A549 (cell line): ENCODE measurements at regions not wholly inside any gene's neighbourhood (a gene's known extent, or its start where the extent isn't known, plus 50 kb on each side); places are given as distances from the start of the nearest gene placed in this dataset.

Experiments
- ATAC-seq, 2 experiments: fragments of 200-7000 bp in 1 of 2; fragments of >200 bp in 1 of 2; cut with Nextera tagmentation in 1 of 2; cut with Tn5 transposase in 1 of 2; 3 replicates each; pipeline versions ENCODE4 v1.8.0 to v1.9.1; 2018 to 2020; ENCODE audit warnings: mild to moderate bottlenecking in 1 of 2, moderate library complexity in 1 of 2
- CTCF ChIA-PET: fragments of 300-600 bp; sonication (Branson Sonifier 250); formaldehyde crosslinking; extraction: SDS; loops from one replicate; lab custom pipeline; 2021; ENCODE audit warnings: antibody characterized with exemption, inconsistent platforms; lab: Yijun Ruan, JAX
- POLR2A ChIA-PET: fragments of 350-600 bp; formaldehyde crosslinking; extraction: SDS; loops from one replicate; lab custom pipeline; 2021; ENCODE audit warnings: antibody characterized with exemption, inconsistent platforms; lab: Yijun Ruan, JAX
- DNase-seq, 2 experiments: peaks; one replicate each; pipeline versions ENCODE4 v3.0.0 to v3.0.0-alpha.2; 2011 to 2016; ENCODE audit warnings: low read depth in 1 of 2, low spot score in 1 of 2
- FAIRE-seq: peaks from 2 replicates; lab custom pipeline; 2011; peaks lifted over from hg19 to GRCh38; lab: Jason Lieb, UNC
- H3K27ac ChIP-seq, 2 experiments: fragments of >200 bp; sonication (Bioruptor Twin); formaldehyde crosslinking; 3 replicates each; pipeline ENCODE4 v1.5.1; 2016 to 2017
- H3K4me1 ChIP-seq: fragments of >200 bp; sonication (Bioruptor Twin); formaldehyde crosslinking; 3 replicates; pipeline ENCODE4 v1.6.1; 2016
- H3K4me2 ChIP-seq: fragments of >200 bp; sonication (Bioruptor Twin); formaldehyde crosslinking; 3 replicates; pipeline ENCODE4 v1.6.1; 2016
- H3K4me3 ChIP-seq: fragments of >200 bp; sonication (Bioruptor Twin); formaldehyde crosslinking; 3 replicates; pipeline ENCODE4 v1.5.1; 2016
- H3K9me3 ChIP-seq: fragments of >200 bp; sonication (Bioruptor Twin); formaldehyde crosslinking; 3 replicates; pipeline ENCODE4 v1.6.1; 2016
- ATOH8 ChIP-seq: fragments of 250-450 bp; sonication (Bioruptor Pico); IDR thresholded peaks from 2 replicates; pipeline ENCODE4 v1.5.0; 2020; ENCODE audit warnings: low read depth, mild to moderate bottlenecking, moderate library complexity
- BCL3 ChIP-seq: fragments of >200 bp; sonication (Bioruptor Twin); formaldehyde crosslinking; IDR thresholded peaks from 3 replicates; pipeline ENCODE4 v1.6.1; 2016
- BHLHE40 ChIP-seq: IDR thresholded peaks from 2 replicates; pipeline ENCODE4 v1.6.1; 2012; ENCODE audit warnings: low read depth, low read length, inconsistent platforms
- CBX2 ChIP-seq: fragments of 200-600 bp; sonication (generic); IDR thresholded peaks from 2 replicates; pipeline ENCODE4 v1.6.1; 2016; ENCODE audit warnings: low read depth, mild to moderate bottlenecking, borderline replicate concordance
- CEBPB ChIP-seq, 2 experiments: fragments of >200 bp in 1 of 2; sonication (Bioruptor Twin) in 1 of 2; formaldehyde crosslinking in 1 of 2; IDR thresholded peaks; 2 replicates each; pipeline ENCODE4 v1.6.1; 2012 to 2016
- CHD2 ChIP-seq: fragments of 150-350 bp; IDR thresholded peaks from 2 replicates; pipeline ENCODE4 v1.6.1; 2014; ENCODE audit warnings: low read length; ENCODE audit not compliant: partially characterized antibody
- E2F6 ChIP-seq: IDR thresholded peaks from 2 replicates; pipeline ENCODE4 v1.6.1; 2012; ENCODE audit warnings: low read depth, borderline replicate concordance
- EHF ChIP-seq: fragments of 250-450 bp; sonication (Bioruptor Pico); IDR thresholded peaks from 2 replicates; pipeline ENCODE4 v1.5.0; 2020; ENCODE audit warnings: mild to moderate bottlenecking
- EHMT2 ChIP-seq: fragments of 200-600 bp; sonication (generic); IDR thresholded peaks from 2 replicates; pipeline ENCODE4 v1.6.1; 2016; ENCODE audit warnings: antibody characterized with exemption, low read depth, mild to moderate bottlenecking, moderate library complexity
- EP300 ChIP-seq, 2 experiments: fragments of >200 bp; sonication (Bioruptor Twin); formaldehyde crosslinking; IDR thresholded peaks; 2 replicates in 1 of 2; 3 replicates in 1 of 2; pipeline ENCODE4 v1.6.1; 2016 to 2017
- FOSB ChIP-seq: fragments of 250-450 bp; sonication (Bioruptor Pico); IDR thresholded peaks from 2 replicates; pipeline ENCODE4 v1.5.0; 2020; ENCODE audit warnings: mild to moderate bottlenecking, moderate library complexity
- FOSL2 ChIP-seq, 2 experiments: fragments of 450-650 bp in 1 of 2; fragments of >200 bp in 1 of 2; sonication (Bioruptor Twin) in 1 of 2; formaldehyde crosslinking; IDR thresholded peaks; 2 replicates each; pipeline versions ENCODE4 v1.5.0 to v1.6.1; 2016 to 2020; ENCODE audit warnings: mild to moderate bottlenecking in 1 of 2, moderate library complexity in 1 of 2
- FOXS1 ChIP-seq: fragments of 250-450 bp; sonication (Bioruptor Pico); IDR thresholded peaks from 2 replicates; pipeline ENCODE4 v1.5.0; 2020; ENCODE audit warnings: mild to moderate bottlenecking, moderate library complexity
- GATA3 ChIP-seq: IDR thresholded peaks from 2 replicates; pipeline ENCODE4 v1.6.1; 2012; ENCODE audit warnings: borderline replicate concordance
- HES2 ChIP-seq: fragments of >200 bp; sonication (Bioruptor Twin); formaldehyde crosslinking; IDR thresholded peaks from 2 replicates; pipeline ENCODE4 v1.6.1; 2016
- HOXB13 ChIP-seq: fragments of 250-450 bp; sonication (Bioruptor Pico); IDR thresholded peaks from 2 replicates; pipeline ENCODE4 v1.5.0; 2020; ENCODE audit warnings: low read depth, mild to moderate bottlenecking, moderate library complexity
- JUN ChIP-seq, 2 experiments: fragments of >200 bp; sonication (Bioruptor Twin); formaldehyde crosslinking; IDR thresholded peaks; 2 replicates in 1 of 2; 3 replicates in 1 of 2; pipeline ENCODE4 v1.6.1; 2016 to 2017
- JUNB ChIP-seq: fragments of >200 bp; sonication (Bioruptor Twin); formaldehyde crosslinking; IDR thresholded peaks from 2 replicates; pipeline ENCODE4 v1.6.1; 2016
- KDM1A ChIP-seq: fragments of 200-600 bp; sonication (generic); IDR thresholded peaks from 2 replicates; pipeline ENCODE4 v1.6.1; 2016; ENCODE audit warnings: low read depth, mild to moderate bottlenecking
- MYC ChIP-seq: IDR thresholded peaks from 2 replicates; pipeline ENCODE4 v1.6.1; 2012; ENCODE audit warnings: mild to moderate bottlenecking, inconsistent platforms, low read length, improper control_type of control experiment, borderline replicate concordance
- NFE2L2 ChIP-seq: fragments of 150-350 bp; conservative IDR thresholded peaks from 2 replicates; pipeline ENCODE4 v1.6.1; 2014; ENCODE audit warnings: low read length
- NPAS2 ChIP-seq: fragments of 250-450 bp; sonication (Bioruptor Pico); IDR thresholded peaks from 2 replicates; pipeline ENCODE4 v1.8.0; 2022; ENCODE audit warnings: mild to moderate bottlenecking, moderate library complexity, borderline replicate concordance
- PHF8 ChIP-seq: fragments of 200-600 bp; sonication (generic); IDR thresholded peaks from 2 replicates; pipeline ENCODE4 v1.6.1; 2016; ENCODE audit warnings: low read depth, mild to moderate bottlenecking, antibody characterized with exemption, moderate library complexity, borderline replicate concordance
- POLR2AphosphoS2 ChIP-seq: conservative IDR thresholded peaks from 2 replicates; pipeline ENCODE4 v1.6.1; 2012; ENCODE audit warnings: low read length, improper control_type of control experiment, inconsistent platforms
- RAD21 ChIP-seq, 2 experiments: fragments of >200 bp in 1 of 2; sonication (Bioruptor Twin) in 1 of 2; formaldehyde crosslinking in 1 of 2; IDR thresholded peaks in 1 of 2; conservative IDR thresholded peaks in 1 of 2; 2 replicates in 1 of 2; 3 replicates in 1 of 2; pipeline ENCODE4 v1.6.1; 2012 to 2018; ENCODE audit warnings: inconsistent platforms in 1 of 2
- RARB ChIP-seq: fragments of 250-450 bp; sonication (Bioruptor Pico); IDR thresholded peaks from 2 replicates; pipeline ENCODE4 v1.8.0; 2021; ENCODE audit warnings: mild to moderate bottlenecking, moderate library complexity
- RCOR1 ChIP-seq: fragments of 150-350 bp; IDR thresholded peaks from 2 replicates; pipeline ENCODE4 v1.6.1; 2014; ENCODE audit warnings: antibody characterized with exemption, low read length, low read depth
- RFX5 ChIP-seq: fragments of 450-650 bp; IDR thresholded peaks from 2 replicates; pipeline ENCODE4 v1.7.1; 2014; ENCODE audit warnings: antibody characterized with exemption, mild to moderate bottlenecking, moderate library complexity
- RNF2 ChIP-seq: fragments of 200-600 bp; sonication (generic); IDR thresholded peaks from 2 replicates; pipeline ENCODE4 v1.6.1; 2016; ENCODE audit warnings: low read depth, mild to moderate bottlenecking, antibody characterized with exemption, moderate library complexity, borderline replicate concordance
- SMC3 ChIP-seq: fragments of >200 bp; sonication (Bioruptor Twin); formaldehyde crosslinking; IDR thresholded peaks from 3 replicates; pipeline ENCODE4 v1.6.1; 2018; ENCODE audit warnings: inconsistent platforms
- TFCP2L1 ChIP-seq: fragments of 250-450 bp; sonication (Bioruptor Pico); IDR thresholded peaks from 2 replicates; pipeline ENCODE4 v1.5.0; 2021; ENCODE audit warnings: mild to moderate bottlenecking
- TP53 ChIP-seq: fragments of 250-450 bp; sonication (Bioruptor Pico); IDR thresholded peaks from 2 replicates; pipeline ENCODE4 v1.5.0; 2021; ENCODE audit warnings: mild to moderate bottlenecking, moderate library complexity
- ZSCAN20 ChIP-seq: fragments of 250-450 bp; sonication (Bioruptor Pico); IDR thresholded peaks from 2 replicates; pipeline ENCODE4 v1.8.0; 2022; ENCODE audit warnings: mild to moderate bottlenecking, moderate library complexity
- WGBS: methylation state at CpG from one replicate; pipeline ENCODE4 v1.1.6; 2017; ENCODE audit errors: missing lambda C conversion rate; 5-methylcytosine and 5-hydroxymethylcytosine counted together
- TF ChIP-seq, protein P1 (sequence below): fragments of >200 bp; sonication (Bioruptor Twin); formaldehyde crosslinking; IDR thresholded peaks from 3 replicates; pipeline ENCODE4 v1.5.1; 2016
- TF ChIP-seq, protein P2 (sequence below): IDR thresholded peaks from 2 replicates; pipeline ENCODE4 v1.6.1; 2012

DNA sequence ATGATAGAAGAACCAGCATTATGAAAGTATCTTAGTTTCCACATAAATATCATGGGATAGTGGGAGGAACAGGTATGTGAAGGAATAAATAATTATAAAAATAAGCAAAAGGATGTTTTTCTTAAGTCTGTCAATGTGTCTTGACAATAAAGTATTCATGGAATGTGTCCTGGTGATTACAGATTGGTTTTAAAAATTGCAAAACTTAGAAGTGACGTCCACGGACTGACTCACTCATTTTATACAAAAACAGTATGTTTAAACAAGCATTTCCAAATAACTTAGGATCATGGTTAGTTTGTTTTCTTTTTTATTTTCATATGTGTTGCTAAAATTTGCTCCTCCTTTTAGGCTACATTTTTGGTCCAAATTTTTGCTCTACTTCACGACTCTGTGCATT lies 687.0 kb upstream of the NECTIN3 start:
- FAIRE-seq (no peak), DNase-seq (peak in 1 of 2 experiments; percentile 61)

GRCh38 chr3:110389005-110389404 lies 682.6 kb upstream of the NECTIN3 start:
- FAIRE-seq = no peak
- CTCF ChIA-PET = interaction anchor here (0.7 kb wide), 2 partner anchors 115 to 208 kb away, joined by 3 read pairs; no protein-coding TSS in a partner anchor

More for the DNA sequence above, 687.0 kb upstream of the NECTIN3 start:
- H3K9me3 ChIP-seq = no peaks in the 10 kb centered on the region
- peaks cover 21% of the 10 kb centered on the region for H3K4me1 ChIP-seq
- H3K4me3 ChIP-seq = no peak overlapping the region
- ATAC-seq = peak in 1 of 2 experiments; percentile 44; a peak in 2 of 6 replicates
- CTCF ChIA-PET = no interaction called here
- TF ChIP-seq JUNB (peak; percentile 86), FOSL2 (IDR thresholded peaks at IDR 0.05) (peak; percentile 78), FOSL2 (CRISPR knock-in tag; IDR thresholded peaks at IDR 0.05) (peak; percentile 85), TP53 (CRISPR knock-in tag) (no peak), BHLHE40 (no peak), JUN (IDR thresholded peaks at IDR 0.05) (peak in 1 of 2 experiments; percentile 83; a peak in 1 of 5 replicates), TFCP2L1 (CRISPR knock-in tag) (no peak), CEBPB (IDR thresholded peaks at IDR 0.05) (peak; percentile 91 to 94), FOSB (CRISPR knock-in tag) (no peak), MYC (no peak), HES2 (peak; percentile 88), CHD2 (no peak), EP300 (IDR thresholded peaks at IDR 0.05) (peak; percentile 44 to 82; a peak in 3 of 5 replicates), SMC3 (peak; percentile 46; the same call in 2 of the 3 replicates), ZSCAN20 (CRISPR knock-in tag) (no peak), HOXB13 (no peak), FOXS1 (CRISPR knock-in tag) (no peak), BCL3 (peak; percentile 70; the same call in 1 of the 3 replicates), GATA3 (peak; percentile 87), RAD21 (conservative IDR thresholded peaks at IDR 0.05 in 1 of 2, IDR thresholded peaks at IDR 0.05 in 1 of 2) (peak; percentile 2 to 58; a peak in 3 of 5 replicates)
- TF ChIP-seq, protein P1, sequence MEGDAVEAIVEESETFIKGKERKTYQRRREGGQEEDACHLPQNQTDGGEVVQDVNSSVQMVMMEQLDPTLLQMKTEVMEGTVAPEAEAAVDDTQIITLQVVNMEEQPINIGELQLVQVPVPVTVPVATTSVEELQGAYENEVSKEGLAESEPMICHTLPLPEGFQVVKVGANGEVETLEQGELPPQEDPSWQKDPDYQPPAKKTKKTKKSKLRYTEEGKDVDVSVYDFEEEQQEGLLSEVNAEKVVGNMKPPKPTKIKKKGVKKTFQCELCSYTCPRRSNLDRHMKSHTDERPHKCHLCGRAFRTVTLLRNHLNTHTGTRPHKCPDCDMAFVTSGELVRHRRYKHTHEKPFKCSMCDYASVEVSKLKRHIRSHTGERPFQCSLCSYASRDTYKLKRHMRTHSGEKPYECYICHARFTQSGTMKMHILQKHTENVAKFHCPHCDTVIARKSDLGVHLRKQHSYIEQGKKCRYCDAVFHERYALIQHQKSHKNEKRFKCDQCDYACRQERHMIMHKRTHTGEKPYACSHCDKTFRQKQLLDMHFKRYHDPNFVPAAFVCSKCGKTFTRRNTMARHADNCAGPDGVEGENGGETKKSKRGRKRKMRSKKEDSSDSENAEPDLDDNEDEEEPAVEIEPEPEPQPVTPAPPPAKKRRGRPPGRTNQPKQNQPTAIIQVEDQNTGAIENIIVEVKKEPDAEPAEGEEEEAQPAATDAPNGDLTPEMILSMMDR = no peak
- TF ChIP-seq, protein P2, sequence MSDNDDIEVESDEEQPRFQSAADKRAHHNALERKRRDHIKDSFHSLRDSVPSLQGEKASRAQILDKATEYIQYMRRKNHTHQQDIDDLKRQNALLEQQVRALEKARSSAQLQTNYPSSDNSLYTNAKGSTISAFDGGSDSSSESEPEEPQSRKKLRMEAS = peak; percentile 38; the same call in 1 of the 2 replicates
- 16% methylated on average over 3 of the region's 3 CpGs for WGBS
- peak overlapping the region; percentile 40 for H3K4me2 ChIP-seq
- POLR2A ChIA-PET = no interaction called here
- peak overlapping the region in 1 of 2 experiments; percentile 61; a peak in 4 of 6 replicates for H3K27ac ChIP-seq

More at GRCh38 chr3:110389005-110389404, 682.6 kb upstream of the NECTIN3 start:
- no peak for ATAC-seq
- TF ChIP-seq RCOR1 (no peak), POLR2AphosphoS2 (no peak), ZSCAN20 (CRISPR knock-in tag) (no peak), PHF8 (no peak), JUNB (no peak), EHMT2 (no peak), E2F6 (no peak), KDM1A (no peak), NFE2L2 (no peak), FOSL2 (IDR thresholded peaks at IDR 0.05) (no peak), FOSL2 (CRISPR knock-in tag; IDR thresholded peaks at IDR 0.05) (no peak), TP53 (CRISPR knock-in tag) (no peak), CBX2 (no peak), NPAS2 (CRISPR knock-in tag) (no peak), RNF2 (no peak), RFX5 (no peak), EHF (no peak), ATOH8 (CRISPR knock-in tag) (no peak), RARB (CRISPR knock-in tag) (no peak)
- TF ChIP-seq, all 56 proteins: peak for 0
- DNase-seq = no peak
- POLR2A ChIA-PET = no interaction called here
- H3K4me2 ChIP-seq = no peak overlapping the region
- H3K4me3 ChIP-seq = no peak overlapping the region
- H3K9me3 ChIP-seq = no peaks in the 10 kb centered on the region
- H3K27ac ChIP-seq = no peak overlapping the region
- H3K4me1 ChIP-seq = peaks cover 15% of the 10 kb centered on the region
